ENCODE measurements at regions not wholly inside any gene's neighbourhood (a gene's known extent, or its start where the extent isn't known, plus 50 kb on each side); places are given as distances from the start of the nearest gene placed in this dataset.
A peak's percentile ranks its signal among the peaks of the same experiment; 100 is the strongest.

DNA sequence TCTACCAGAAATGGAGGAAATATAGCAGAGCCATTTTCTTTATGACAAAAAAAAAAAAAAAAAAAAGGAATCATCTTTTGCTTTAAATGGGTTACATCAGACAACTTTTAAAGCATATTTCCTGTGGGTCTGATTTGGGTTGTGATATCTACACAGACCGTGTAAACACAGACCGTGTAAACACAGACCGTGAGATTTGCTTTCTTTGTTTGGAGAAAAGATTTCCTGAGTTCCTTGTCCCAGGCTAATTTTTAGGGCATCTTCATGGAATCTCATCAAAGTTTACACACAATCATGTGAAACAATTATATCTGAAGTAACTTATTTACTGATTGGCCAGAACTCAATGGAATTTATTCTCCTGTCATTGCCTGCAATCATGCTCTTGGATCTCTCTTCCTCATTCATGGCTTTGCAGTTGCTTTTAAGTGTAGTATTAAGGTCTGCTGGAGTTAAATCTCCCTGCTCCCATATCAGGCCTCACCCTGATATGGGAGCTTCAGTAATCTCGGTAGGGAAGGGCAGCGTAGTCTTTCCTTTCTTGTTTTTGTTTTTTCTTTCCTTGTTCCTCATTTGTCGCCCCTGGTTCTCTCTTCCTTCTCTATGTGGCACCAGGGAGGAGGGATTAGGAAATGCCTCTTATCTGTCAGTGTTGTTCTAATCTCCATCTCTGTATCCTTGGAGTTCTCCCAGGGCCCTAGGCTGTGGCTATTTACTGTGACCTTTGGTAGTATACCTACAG is 248.6 kb upstream of the JADE1 start:
- DNase-seq (ENCODE audit: low spot score): no peak
- TF ChIP-seq, protein P1, sequence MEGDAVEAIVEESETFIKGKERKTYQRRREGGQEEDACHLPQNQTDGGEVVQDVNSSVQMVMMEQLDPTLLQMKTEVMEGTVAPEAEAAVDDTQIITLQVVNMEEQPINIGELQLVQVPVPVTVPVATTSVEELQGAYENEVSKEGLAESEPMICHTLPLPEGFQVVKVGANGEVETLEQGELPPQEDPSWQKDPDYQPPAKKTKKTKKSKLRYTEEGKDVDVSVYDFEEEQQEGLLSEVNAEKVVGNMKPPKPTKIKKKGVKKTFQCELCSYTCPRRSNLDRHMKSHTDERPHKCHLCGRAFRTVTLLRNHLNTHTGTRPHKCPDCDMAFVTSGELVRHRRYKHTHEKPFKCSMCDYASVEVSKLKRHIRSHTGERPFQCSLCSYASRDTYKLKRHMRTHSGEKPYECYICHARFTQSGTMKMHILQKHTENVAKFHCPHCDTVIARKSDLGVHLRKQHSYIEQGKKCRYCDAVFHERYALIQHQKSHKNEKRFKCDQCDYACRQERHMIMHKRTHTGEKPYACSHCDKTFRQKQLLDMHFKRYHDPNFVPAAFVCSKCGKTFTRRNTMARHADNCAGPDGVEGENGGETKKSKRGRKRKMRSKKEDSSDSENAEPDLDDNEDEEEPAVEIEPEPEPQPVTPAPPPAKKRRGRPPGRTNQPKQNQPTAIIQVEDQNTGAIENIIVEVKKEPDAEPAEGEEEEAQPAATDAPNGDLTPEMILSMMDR (IDR thresholded peaks at IDR 0.05): no peak
- ATAC-seq (ENCODE audit: low FRiP score): no peak

DNA sequence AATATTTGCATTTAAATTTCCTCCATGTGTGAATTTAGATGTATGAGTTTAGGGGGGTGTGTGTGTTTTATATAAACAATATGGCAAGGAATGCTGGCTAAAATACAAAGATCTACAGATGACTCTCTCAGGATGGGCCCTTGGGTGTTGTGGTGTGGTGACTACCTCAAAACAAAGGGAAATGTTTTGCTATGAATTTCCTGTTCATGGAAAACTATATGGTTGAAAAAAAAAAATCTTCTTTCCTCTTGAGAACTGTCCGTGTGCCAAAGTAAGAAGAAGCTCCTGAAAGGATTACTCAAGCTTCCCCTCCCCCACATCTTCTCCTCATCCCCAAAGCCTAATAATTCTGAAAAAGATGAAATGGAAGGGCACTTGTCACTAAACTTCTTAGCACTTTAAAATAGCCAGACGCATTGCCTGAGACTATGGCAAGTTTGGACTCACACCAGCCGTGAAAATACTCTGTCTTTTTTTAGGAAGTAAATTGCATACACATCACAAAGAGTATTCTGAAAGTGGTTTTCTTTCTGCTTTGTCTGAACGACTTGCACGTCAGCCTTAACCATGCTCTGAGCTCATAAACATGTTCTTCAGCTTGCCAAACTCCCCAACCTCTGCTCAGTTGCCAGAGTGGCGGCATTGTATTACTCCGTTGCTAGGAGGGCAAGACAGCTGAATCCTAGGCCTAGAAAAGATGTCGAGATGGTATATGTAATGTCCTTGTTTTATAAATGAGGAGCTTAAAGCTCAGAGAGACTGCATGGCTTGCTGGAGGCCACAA is 250.4 kb upstream of the JADE1 start:
- ATAC-seq (ENCODE audit: low FRiP score) (no peak), DNase-seq (ENCODE audit: low spot score) (no peak)
- TF ChIP-seq, protein P1 (IDR thresholded peaks at IDR 0.05): no peak

DNA sequence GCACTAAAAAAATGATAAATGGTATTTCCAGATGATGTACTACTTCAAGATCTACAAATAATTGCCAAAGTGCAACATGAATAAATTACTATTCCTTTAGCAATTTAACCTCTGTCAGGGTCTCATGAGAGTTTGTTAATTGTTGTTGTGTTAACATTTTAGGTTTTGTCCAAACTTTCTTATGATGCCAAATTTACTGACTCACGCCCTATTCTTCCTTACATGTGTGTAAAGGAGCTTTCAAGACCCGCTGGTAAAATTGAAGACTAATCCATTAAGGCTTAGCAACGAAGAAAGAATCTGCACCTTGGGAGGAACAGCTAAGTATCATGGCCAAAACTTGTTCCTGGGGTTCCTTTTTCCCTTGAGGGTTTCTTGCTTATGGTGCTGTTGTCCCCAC is 252.7 kb upstream of the JADE1 start:
- no peak for ATAC-seq (ENCODE audit: low FRiP score)
- TF ChIP-seq, protein P1 (IDR thresholded peaks at IDR 0.05): no peak
- no peak for DNase-seq (ENCODE audit: low spot score)

DNA sequence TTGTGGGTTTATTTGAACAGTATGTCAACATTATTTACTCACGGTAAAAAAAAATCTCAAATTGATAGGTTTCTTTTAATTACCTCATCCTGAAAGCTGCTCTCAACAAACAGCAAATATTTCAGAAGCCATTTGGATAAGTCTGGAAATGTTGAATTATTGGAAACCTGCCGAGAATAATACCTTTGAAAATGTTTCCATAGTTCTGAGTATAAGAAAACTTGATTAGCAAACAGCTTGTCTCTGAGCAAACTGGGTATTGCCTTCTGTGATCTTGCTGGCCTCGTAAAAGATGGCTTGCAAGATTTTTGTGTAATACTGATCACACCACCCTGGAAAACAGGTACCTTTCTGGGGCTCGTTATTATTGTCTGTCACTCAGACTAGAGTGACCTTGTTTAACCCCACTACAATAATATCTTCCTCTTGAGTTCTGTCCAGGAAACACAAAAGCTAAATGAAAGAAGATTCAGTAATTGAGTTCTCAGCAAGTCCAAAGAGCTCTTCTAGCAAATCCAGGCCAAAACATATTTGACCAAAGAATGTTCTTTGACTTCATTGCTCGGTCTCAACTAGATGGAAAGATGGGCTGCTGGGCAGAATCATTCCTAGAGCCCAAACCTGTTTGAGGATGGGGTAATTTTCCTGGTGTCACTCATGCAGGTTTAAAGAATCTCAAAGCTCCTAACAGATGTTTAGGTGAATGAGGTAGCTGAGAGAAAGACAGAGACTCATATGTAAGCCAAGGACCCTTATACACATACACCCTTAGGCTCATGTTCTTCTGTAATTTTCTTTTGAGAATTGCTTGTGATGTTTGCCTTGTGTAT is 255.6 kb upstream of the JADE1 start:
- DNase-seq (ENCODE audit: low spot score) (no peak), ATAC-seq (ENCODE audit: low FRiP score) (peak; percentile 9)
- TF ChIP-seq, protein P1 (IDR thresholded peaks at IDR 0.05): no peak

DNA sequence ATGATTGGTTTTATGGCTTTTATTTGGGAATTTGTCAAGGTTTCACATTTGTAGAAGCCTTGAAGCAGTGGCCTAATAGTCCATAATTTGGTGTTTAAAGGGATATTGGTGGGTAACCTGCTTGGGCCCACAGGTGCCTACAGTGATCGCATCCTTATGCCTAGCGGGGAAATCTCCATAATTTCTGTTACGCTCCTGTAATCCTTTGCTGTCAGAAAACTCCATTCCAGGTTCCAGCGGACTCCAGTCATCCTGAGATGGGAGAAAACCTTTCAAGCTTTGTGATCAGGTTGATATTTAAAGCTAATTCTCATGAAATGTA is 257.0 kb upstream of the JADE1 start:
- DNase-seq (ENCODE audit: low spot score) (no peak), ATAC-seq (ENCODE audit: low FRiP score) (no peak)
- TF ChIP-seq, protein P1 (IDR thresholded peaks at IDR 0.05): no peak

DNA sequence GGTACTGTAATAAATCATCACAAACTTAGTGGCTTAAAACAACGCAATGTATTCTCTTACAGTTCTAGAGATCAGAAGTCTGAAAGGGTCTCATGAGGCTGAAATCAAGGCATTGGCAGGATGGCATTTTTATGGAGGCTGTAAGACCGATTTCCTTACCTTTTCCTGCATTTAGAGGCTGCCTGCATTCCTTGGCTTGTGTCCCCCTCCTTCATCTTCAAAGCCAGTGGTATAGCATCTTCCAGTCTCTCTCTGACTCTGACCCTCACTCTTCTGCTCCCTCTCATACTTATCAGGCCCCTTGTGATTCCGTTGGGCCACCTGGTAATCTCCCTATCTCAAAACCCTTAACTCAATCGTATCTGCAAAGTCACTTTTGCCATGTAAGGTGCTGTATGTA is 258.2 kb upstream of the JADE1 start:
- TF ChIP-seq, protein P1 (IDR thresholded peaks at IDR 0.05): no peak
- DNase-seq (ENCODE audit: low spot score) (no peak), ATAC-seq (ENCODE audit: low FRiP score) (no peak)

All from omental fat pad (tissue), 3 donors.